ENCODE measurements at regions not wholly inside any gene's neighbourhood (a gene's known extent, or its start where the extent isn't known, plus 50 kb on each side); places are given as distances from the start of the nearest gene placed in this dataset.

DNA sequence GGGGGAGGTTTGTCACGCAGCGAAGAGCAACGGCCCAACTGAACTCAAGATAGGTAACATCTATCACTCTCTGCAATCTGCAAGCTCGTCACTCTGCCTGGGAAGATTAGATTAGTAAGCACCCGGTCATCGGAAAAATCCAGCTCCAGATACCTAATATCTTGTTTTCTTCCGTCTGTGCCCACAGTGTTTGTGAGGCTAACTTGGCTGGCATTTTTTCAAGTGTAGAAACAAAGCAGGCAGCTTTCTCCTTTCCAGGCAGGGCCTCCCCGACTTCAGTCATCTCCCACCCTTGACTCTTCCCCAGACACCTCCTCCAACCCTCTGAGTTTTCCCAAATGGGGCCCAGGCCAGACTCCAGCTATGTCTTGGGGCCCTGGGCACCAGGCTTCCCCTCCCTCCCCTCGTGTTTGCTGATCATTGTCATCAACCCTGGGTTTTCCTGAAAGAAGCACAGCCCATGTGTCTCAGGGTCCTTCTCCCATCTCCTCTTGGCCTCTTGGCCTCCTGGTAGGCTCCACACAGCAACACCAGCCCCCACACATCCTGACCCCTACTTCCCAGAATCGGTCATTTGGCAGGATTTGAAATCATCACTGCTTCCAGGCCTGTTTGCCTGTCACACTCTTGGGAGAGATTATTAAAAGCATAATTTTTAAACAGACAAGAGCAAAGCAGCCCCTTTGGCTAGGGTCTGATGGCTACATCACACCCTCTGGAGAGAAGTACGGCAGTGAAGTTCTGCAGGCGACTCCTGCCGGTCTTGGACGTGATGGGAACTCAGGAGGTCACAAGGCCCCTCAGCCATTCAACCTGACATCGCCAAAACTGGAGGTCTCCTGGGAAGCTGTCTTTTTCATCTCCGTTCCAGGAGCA is 144.9 kb upstream of the ID2 start:
- no peak for DNase-seq (ENCODE audit: low read depth in 3 of 3)

DNA sequence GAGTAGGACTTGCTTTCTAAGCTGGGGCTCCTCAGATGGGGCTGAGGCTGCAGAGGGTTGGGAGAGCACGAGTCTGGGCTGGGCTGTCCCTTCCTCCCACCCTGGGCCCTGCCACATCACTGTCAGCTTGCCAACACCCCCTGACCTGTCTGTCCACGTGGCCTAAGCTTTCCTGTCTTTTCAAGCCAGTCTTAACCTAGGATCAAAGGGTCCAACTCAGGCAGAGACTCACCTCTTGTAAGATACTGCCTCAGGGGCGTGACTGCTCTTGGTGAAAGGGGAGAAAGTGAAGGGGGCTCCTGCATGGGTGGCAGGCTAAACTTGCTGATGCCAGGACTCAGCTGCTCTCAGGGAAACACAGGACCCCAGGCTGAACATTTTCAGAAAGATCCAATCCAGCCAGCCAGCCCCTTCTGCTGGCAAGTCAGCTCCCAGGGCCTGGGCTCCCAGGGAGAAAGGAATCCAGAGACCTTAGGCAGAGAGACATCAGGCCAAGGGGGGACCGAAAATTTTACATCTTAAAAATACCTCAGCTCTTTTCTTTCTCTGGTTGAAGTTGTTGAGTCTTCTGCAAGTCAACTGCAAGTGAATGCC is 144.2 kb upstream of the ID2 start:
- DNase-seq (ENCODE audit: low read depth in 3 of 3), result no peak

GRCh38 chr2:8538531-8538930 is 143.3 kb upstream of the ID2 start:
- DNase-seq (ENCODE audit: low read depth in 3 of 3), result no peak

DNA sequence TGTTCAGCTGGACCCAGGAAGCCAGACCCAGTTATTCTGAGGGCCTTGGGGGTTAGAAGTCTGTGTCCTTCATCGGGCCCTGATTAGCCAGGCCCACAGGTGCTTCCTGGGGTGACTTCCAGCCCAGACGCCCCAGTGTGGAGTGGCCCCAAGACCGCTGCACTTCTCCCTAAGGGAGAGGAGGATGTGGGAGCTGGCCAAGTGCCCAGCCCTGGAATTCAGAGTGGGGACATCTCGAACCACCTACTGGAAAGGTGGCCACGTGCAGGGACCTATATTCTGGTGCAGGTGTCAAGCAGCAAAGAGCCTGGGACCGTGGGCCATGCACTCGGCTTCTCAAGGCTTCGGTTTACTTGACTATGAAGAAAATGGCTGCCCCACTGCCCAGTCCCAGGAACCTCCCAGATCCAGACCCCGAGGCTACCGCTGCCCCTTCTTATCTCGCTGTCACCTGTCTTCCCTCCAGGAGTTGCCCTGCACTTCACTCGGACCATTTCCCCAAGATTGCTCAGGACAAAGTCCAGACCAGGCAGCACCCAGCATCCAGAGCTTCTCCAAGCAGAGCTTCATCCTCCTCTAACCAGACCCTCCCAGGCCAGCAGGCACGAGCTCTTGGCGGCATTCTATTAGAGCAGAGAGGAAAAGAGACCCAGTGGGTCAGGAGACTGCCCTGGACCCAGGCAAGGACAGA is 142.8 kb upstream of the ID2 start:
- DNase-seq (ENCODE audit: low read depth in 3 of 3), result no peak

DNA sequence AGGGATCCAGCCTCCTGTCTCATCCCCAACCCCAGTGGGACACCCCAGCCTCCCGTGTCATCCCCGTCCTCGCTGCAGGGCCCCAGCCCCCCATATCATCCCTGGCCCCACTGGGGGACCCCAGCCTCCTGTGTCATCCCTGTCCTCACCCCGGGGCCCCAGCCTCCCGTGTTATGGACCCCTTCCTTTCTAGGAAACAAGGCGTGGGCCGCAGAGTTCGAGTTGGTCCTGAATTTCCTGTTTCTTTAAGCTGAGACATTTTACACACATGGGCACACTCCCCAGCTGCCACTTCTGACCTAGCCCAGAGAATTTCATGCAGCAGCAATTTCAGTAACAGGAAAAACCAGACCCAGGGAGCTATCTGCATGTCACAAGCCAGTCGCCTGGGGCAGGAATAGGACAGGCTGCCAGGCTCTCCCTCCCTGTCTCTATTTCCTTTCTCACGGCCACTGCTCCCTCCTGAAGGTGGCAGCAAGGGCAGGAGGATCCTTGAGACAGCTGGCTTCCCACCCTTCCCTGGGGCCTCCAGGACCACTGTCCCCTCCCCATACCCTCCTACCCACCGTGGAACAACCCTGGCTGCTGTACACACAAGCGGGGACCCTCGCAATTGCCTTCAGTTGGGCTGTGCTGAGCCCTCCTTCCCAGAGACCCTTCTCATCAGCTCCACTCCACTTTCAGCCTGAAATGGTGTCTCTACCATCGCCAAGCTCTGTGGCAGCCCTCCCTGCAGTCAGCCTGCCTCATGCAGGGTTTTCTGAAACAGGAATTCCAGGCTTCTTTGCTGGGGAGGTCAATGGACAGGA is 141.9 kb upstream of the ID2 start:
- no peak for DNase-seq (ENCODE audit: low read depth in 3 of 3)

GRCh38 chr2:8540552-8541055 is 141.3 kb upstream of the ID2 start:
- DNase-seq (ENCODE audit: low read depth in 3 of 3), result no peak

- DNase-seq (ENCODE audit: low read depth in 3 of 3), result no peak
Observed at GRCh38 chr2:8541223-8541622, 140.6 kb upstream of the ID2 start.

- no peak for DNase-seq (ENCODE audit: low read depth in 3 of 3)
Observed at GRCh38 chr2:8541636-8542035, 140.2 kb upstream of the ID2 start.

GRCh38 chr2:8542381-8543059 is 139.3 kb upstream of the ID2 start:
- DNase-seq (ENCODE audit: low read depth in 3 of 3), result no peak

DNA sequence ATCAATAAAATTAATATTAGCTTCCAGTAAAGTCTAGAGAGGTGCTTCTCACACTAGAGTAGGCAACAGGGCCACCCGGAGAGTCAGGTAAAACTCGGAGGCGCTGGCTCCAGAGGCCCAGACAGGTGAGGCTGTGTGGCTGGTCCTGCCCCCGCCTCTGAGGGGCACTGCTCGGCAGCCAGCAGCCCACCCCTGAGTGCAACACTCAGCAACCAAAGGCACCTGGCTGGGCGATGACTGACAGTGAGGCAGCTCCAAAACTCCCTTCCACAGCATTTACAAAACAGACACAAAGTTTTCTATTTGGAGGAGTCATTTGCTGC is 138.8 kb upstream of the ID2 start:
- no peak for DNase-seq (ENCODE audit: low read depth in 3 of 3)

GRCh38 chr2:8543383-8544170 is 138.3 kb upstream of the ID2 start:
- peak in 2 of 3 experiments; percentile 16 to 50 for DNase-seq (ENCODE audit: low read depth in 3 of 3)

DNA sequence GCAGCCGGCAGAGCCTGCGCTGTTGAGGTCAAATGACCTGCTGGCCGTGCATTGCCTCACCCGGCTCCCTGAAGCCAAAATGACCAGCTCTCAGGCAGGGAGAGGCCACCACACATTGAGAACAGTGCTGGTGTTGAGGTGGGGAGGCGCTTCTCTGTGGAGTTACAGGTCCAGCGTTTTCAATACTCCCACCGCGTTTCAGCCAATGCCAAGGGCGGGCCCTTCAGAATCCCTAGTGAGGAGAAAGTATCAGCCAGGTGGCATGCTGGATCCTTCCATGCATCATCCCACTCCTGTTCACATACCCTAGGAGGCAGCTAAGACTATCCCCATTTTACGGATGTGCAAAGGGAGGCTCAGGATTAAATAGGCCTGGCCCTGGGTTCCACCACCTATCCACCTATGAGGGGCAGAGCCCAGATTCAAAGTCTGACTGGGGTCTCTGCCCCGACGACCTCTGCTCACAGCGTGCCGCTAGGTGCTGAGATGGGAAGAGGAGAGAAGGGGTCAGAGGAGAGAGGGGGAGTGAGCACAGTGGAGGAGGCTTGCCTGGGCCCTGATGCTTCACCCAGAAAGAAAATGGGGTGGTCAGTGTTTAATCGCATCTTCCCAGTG is 137.6 kb upstream of the ID2 start:
- no peak for DNase-seq (ENCODE audit: low read depth in 3 of 3)

DNA sequence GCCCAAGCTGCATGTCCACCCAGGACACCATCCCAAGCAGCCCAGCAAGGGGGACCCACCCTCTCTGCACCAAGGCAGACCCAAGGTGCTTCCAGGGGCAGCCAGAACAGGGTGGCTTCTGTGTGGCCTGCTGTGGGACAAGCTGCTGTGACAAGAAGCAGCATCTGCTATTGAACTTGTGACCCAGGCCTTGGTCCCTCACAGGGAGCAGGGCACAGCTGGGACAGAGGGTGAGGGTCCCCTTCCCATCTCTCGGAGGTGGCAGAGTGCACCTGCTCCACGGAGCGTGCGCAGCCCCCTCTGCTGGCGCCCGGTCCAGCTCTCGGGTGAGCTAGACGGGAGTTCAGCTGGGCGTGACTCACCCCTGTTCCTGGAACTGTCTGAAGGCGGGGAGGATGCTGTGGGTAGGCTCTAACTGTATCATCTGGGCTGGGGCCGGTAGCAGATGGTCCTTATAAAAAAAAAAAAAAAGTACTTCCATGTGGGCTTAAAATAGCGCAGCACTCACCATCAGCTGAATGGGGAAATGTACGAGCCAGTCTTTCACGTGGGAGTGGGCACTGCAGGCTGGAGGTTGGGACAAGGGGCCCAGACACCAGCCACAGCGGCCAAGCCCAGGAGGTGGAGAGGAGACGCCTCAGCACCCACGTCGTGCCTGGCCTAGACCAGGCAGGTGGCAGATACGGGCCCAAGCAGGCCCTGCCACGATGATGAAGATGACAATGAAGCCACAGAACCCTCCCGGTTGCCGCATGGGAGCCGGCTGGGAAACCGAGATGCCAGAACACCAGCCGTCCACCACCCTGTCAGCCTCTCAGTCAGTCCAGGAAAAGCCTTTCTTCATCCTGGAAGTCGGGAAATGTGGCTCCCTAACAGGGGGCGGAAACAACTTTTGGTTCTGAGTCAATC is 136.8 kb upstream of the ID2 start:
- DNase-seq (ENCODE audit: low read depth in 3 of 3), result peak; percentile 75 to 85 (median 81)

GRCh38 chr2:8545695-8546611 is 135.9 kb upstream of the ID2 start:
- DNase-seq (ENCODE audit: low read depth in 3 of 3), result no peak

DNA sequence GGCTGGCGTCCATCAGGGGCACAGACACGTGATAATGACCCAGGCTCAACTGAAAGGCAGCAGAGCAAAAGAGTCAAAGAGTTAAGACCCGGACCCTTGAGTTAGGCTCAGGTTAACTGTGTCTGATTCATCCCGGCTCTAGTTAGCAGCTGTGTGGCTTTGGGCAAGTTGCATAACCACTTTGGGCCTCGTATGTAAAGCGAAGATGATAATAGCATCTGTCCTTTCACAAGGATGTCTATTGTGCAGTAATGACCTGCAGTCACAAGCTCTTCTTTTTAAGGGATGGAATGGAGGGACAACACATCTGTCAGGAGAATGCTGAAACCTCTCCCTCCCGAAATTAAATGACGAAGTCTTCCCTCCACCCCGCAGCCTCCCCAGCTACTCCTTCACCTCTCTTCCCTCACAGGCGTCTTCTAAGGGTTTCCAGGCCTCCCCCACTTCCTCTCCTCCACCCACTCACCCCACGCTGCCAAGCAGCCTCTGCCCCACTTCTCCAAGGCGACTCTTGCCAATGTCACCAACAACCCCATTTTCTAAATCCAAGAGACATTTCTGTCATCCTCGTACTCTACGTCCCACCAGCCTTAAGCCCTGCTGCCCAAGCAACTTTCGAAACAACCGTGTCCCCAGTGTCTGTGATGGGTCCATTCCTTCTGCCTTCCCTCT is 135.1 kb upstream of the ID2 start:
- peak in 1 of 3 experiments; percentile 27 for DNase-seq (ENCODE audit: low read depth in 3 of 3)

GRCh38 chr2:8547284-8548064 is 134.4 kb upstream of the ID2 start:
- DNase-seq (ENCODE audit: low read depth in 3 of 3), result no peak
